NB4 (cell line): ENCODE measurements at regions not wholly inside any gene's neighbourhood (a gene's known extent, or its start where the extent isn't known, plus 50 kb on each side); places are given as distances from the start of the nearest gene placed in this dataset.

Source experiments
- POLR2A ChIP-seq: IDR thresholded peaks from 2 replicates; pipeline ENCODE4 v1.6.1; 2011; ENCODE audit warnings: mild to moderate bottlenecking; ENCODE audit not compliant: insufficient read length; ENCODE audit errors: extremely low read depth
- TF ChIP-seq, protein P1 (sequence below): IDR thresholded peaks from one replicate; pipeline ENCODE4 v1.5.1; 2012; ENCODE audit warnings: low read depth, low read length

DNA sequence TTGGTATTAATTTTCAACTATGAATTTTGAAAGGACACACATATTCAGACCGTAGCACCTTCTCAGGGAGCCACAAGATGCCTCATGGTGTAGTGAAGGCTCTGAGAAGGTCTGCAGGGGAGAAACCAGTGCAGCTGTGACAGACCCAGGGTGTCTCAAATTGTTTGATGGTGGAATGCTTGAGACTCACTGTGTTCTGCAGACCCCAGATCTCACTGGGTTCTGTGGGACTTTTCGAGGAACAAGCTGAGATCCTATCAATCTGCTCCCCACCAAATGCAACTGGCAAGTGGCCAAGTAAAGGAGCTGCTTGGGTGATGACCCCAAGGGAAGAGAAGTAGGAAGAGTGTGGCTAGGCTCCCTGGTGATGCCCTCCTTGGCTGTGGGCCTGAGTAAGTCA lies 130.5 kb upstream of the UNC5B start:
- TF ChIP-seq, protein P1, sequence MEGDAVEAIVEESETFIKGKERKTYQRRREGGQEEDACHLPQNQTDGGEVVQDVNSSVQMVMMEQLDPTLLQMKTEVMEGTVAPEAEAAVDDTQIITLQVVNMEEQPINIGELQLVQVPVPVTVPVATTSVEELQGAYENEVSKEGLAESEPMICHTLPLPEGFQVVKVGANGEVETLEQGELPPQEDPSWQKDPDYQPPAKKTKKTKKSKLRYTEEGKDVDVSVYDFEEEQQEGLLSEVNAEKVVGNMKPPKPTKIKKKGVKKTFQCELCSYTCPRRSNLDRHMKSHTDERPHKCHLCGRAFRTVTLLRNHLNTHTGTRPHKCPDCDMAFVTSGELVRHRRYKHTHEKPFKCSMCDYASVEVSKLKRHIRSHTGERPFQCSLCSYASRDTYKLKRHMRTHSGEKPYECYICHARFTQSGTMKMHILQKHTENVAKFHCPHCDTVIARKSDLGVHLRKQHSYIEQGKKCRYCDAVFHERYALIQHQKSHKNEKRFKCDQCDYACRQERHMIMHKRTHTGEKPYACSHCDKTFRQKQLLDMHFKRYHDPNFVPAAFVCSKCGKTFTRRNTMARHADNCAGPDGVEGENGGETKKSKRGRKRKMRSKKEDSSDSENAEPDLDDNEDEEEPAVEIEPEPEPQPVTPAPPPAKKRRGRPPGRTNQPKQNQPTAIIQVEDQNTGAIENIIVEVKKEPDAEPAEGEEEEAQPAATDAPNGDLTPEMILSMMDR = no peak
- no peak for TF ChIP-seq POLR2A
